Thoracic aorta (tissue), 2 donors: ENCODE measurements at regions not wholly inside any gene's neighbourhood (a gene's known extent, or its start where the extent isn't known, plus 50 kb on each side); places are given as distances from the start of the nearest gene placed in this dataset.

Experiments used
- ATAC-seq: fragments of 150-250 bp; one replicate; pipeline ENCODE4 v1.8.0; 2017; ENCODE audit warnings: low read depth; ENCODE audit not compliant: insufficient number of reproducible peaks, low FRiP score
- DNase-seq: peaks from one replicate; pipeline ENCODE4 v3.0.0-alpha.2; 2020; ENCODE audit warnings: low spot score
- H3K27ac ChIP-seq, 2 donors: fragments of 200-600 bp; sonication (generic); 1 replicate in 1 of 2; 2 replicates in 1 of 2; pipeline ENCODE4 v1.5.1; 2016; ENCODE audit warnings: mild to moderate bottlenecking in 2 of 2, moderate library complexity in 2 of 2
- H3K27me3 ChIP-seq: fragments of 200-600 bp; sonication (generic); replicated peaks from 2 replicates; pipeline ENCODE4 v1.6.0; 2016; ENCODE audit warnings: mild to moderate bottlenecking; ENCODE audit not compliant: insufficient read depth
- H3K36me3 ChIP-seq: fragments of 200-600 bp; sonication (generic); one replicate; pipeline ENCODE4 v1.5.1; 2016
- H3K4me1 ChIP-seq, 2 donors: fragments of 200-600 bp; sonication (generic); 1 replicate in 1 of 2; 2 replicates in 1 of 2; pipeline versions ENCODE4 v1.5.1 to v1.6.0; 2016; ENCODE audit warnings: low read depth in 2 of 2, mild to moderate bottlenecking in 1 of 2; ENCODE audit not compliant: control insufficient read depth in 1 of 2
- H3K4me3 ChIP-seq: fragments of 200-600 bp; sonication (generic); 2 replicates; pipeline ENCODE4 v1.5.1; 2016; ENCODE audit warnings: mild to moderate bottlenecking
- H3K9me3 ChIP-seq: fragments of 200-600 bp; sonication (generic); 2 replicates; pipeline ENCODE4 v1.5.1; 2016
- TF ChIP-seq, protein P1 (sequence below): fragments of 200-600 bp; sonication (generic); IDR thresholded peaks from one replicate; pipeline ENCODE4 v1.5.1; 2019; ENCODE audit warnings: antibody characterized with exemption

DNA sequence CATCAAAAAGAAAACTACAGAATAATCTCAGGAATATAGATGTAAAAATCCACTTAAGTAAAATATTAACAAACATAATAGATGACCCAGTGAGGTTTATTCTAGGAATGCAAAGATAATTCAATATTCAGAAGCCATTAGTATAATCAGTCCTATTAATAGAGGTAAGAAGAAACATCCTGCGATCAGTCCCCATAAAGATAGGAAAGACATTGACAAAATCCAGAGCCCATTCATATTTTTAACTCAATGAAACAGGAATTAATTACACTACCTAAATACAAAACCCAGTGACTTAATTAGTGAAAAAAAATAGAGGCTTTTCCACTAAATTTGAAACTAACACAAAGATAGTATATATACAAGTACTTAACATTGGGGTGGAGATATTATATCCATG is 321.4 kb upstream of the INTU start:
- H3K4me1 ChIP-seq, result no peaks in the 10 kb centered on the region
- H3K9me3 ChIP-seq, result peaks cover 17% of the 10 kb centered on the region
- H3K27me3 ChIP-seq, result no peaks in the 10 kb centered on the region
- ATAC-seq, result no peak
- H3K27ac ChIP-seq, result no peak overlapping the region
- H3K36me3 ChIP-seq, result no peaks in the 10 kb centered on the region
- no peak overlapping the region for H3K4me3 ChIP-seq
- TF ChIP-seq, protein P1, sequence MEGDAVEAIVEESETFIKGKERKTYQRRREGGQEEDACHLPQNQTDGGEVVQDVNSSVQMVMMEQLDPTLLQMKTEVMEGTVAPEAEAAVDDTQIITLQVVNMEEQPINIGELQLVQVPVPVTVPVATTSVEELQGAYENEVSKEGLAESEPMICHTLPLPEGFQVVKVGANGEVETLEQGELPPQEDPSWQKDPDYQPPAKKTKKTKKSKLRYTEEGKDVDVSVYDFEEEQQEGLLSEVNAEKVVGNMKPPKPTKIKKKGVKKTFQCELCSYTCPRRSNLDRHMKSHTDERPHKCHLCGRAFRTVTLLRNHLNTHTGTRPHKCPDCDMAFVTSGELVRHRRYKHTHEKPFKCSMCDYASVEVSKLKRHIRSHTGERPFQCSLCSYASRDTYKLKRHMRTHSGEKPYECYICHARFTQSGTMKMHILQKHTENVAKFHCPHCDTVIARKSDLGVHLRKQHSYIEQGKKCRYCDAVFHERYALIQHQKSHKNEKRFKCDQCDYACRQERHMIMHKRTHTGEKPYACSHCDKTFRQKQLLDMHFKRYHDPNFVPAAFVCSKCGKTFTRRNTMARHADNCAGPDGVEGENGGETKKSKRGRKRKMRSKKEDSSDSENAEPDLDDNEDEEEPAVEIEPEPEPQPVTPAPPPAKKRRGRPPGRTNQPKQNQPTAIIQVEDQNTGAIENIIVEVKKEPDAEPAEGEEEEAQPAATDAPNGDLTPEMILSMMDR, result no peak
- no peak for DNase-seq

- Histone ChIP-seq H3K27me3 (no peaks in the 10 kb centered on the region), H3K9me3 (peaks cover 17% of the 10 kb centered on the region), H3K4me1 (no peaks in the 10 kb centered on the region), H3K4me3 (no peak overlapping the region), H3K36me3 (no peaks in the 10 kb centered on the region), H3K27ac (no peak overlapping the region)
- DNase-seq (no peak), ATAC-seq (no peak)
- TF ChIP-seq, protein P1, result no peak
These were observed 320.8 kb upstream of the INTU start for GRCh38 chr4:127311924-127312323.

DNA sequence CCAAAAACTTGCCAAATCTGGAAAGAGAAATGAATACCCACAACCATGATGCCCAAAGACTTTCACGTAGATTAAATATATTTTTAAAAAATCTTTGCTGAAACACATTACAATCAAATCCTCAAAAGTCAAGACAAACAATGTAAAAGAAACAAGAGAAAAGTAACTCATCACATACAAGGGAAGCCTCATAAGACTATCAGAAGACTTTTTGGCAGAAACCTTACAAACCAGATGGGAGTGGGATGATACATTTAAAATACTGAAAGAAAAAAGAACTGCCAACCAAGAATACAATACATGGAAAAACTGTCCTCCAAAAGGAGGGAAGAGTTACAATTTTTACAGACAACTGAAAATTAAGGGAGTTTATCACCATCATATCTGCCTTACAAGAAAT is 319.0 kb upstream of the INTU start:
- H3K4me3 ChIP-seq, result no peak overlapping the region
- ATAC-seq, result no peak

DNA sequence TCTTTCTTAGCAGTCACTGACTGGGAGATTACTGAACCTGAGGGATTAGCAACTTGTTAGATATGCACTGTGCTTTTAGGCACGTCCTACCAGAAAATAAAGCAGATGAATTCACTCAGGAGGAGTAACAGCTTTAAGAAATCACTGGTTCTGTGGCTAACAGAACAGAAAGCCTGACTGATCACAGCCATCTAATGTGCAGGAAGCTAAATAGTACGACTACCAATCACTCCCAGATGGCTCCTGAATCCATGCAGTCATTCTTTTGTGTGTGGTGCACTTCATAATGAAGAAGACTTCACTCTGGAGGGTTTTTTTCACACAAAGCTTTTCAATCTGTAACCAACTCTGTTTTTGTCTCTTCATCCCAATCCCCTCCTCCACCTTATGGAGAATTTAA is 305.3 kb upstream of the INTU start:
- DNase-seq, result no peak
- H3K4me3 ChIP-seq, result no peak overlapping the region
- TF ChIP-seq, protein P1, result no peak
- no peaks in the 10 kb centered on the region for H3K36me3 ChIP-seq
- no peak overlapping the region for H3K27ac ChIP-seq
- ATAC-seq, result no peak
- H3K4me1 ChIP-seq, result no peaks in the 10 kb centered on the region
- peaks cover 18% of the 10 kb centered on the region for H3K9me3 ChIP-seq
- no peaks in the 10 kb centered on the region for H3K27me3 ChIP-seq

More for the DNA sequence above, 319.0 kb upstream of the INTU start:
- Histone ChIP-seq H3K27ac (no peak overlapping the region), H3K27me3 (no peaks in the 10 kb centered on the region), H3K9me3 (peaks cover 17% of the 10 kb centered on the region), H3K4me1 (no peaks in the 10 kb centered on the region), H3K36me3 (no peaks in the 10 kb centered on the region)
- TF ChIP-seq, protein P1, result no peak
- DNase-seq, result no peak

DNA sequence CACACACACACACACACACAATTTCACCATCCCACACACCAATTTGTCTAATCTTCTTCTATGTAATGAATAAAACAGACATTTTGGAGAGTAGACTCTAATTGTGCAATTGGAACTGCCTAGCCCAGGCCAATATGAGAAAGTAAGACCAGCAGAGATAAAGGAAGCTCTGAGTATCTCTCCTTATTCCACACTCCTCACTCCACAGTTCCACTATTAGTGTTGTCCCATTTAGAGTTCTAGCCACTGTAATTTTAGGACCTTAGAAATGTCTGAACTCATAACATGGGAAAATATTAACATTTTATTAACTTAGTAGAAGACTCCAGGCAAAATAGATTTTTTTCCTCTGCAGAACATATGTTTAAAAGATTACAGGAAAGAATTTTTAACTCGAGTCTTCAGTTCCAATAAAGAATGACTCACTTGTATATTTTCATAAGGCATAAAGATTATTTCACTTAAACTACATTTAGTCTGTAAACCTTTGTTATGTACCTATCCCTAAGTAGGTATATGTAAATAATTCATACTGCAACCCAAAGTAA is 297.6 kb upstream of the INTU start:
- H3K27me3 ChIP-seq, result no peaks in the 10 kb centered on the region

More for the DNA sequence above, 297.6 kb upstream of the INTU start:
- H3K9me3 ChIP-seq, result no peaks in the 10 kb centered on the region
- DNase-seq, result no peak
- H3K36me3 ChIP-seq, result no peaks in the 10 kb centered on the region
- no peak overlapping the region for H3K27ac ChIP-seq
- TF ChIP-seq, protein P1, result no peak
- H3K4me1 ChIP-seq, result no peaks in the 10 kb centered on the region
- H3K4me3 ChIP-seq, result no peak overlapping the region
- no peak for ATAC-seq
